ENCODE measurements at regions not wholly inside any gene's neighbourhood (a gene's known extent, or its start where the extent isn't known, plus 50 kb on each side); places are given as distances from the start of the nearest gene placed in this dataset.

GRCh38 chr4:120238277-120238973, 171.8 kb upstream of the MAD2L1 start:
- Histone ChIP-seq H3K36me3 (no peaks in the 10 kb centered on the region), H3K9me3 (no peaks in the 10 kb centered on the region), H3K4me1 (ENCODE audit: insufficient read depth) (no peaks in the 10 kb centered on the region), H3K4me3 (no peak overlapping the region), H3K27me3 (no peaks in the 10 kb centered on the region), H3K27ac (no peak overlapping the region)
- TF ChIP-seq EP300 (IDR thresholded peaks at IDR 0.05), result no peak
- TF ChIP-seq POLR2A (IDR thresholded peaks at IDR 0.05), result no peak
- TF ChIP-seq CTCF (IDR thresholded peaks at IDR 0.05), result no peak
- no peak for DNase-seq
- 86 to 94% (median 93%) methylated on average over 5 of the region's 5 CpGs for WGBS, 3 donors
- intact Hi-C loops (cut with DNase I), result no loop called here

- Histone ChIP-seq H3K4me1 (ENCODE audit: insufficient read depth) (no peaks in the 10 kb centered on the region), H3K27ac (no peak overlapping the region), H3K4me3 (no peak overlapping the region), H3K36me3 (no peaks in the 10 kb centered on the region), H3K9me3 (no peaks in the 10 kb centered on the region), H3K27me3 (no peaks in the 10 kb centered on the region)
- WGBS, 3 donors, result 94 to 95% (median 95%) methylated on average over 5 of the region's 5 CpGs
- TF ChIP-seq POLR2A (IDR thresholded peaks at IDR 0.05), result no peak
- TF ChIP-seq EP300 (IDR thresholded peaks at IDR 0.05), result no peak
- no peak for DNase-seq
- intact Hi-C loops (cut with DNase I), result no loop called here
These were observed 170.2 kb upstream of the MAD2L1 start for GRCh38 chr4:120236873-120237272.

- intact Hi-C loops (cut with DNase I), result no loop called here
- no peaks in the 10 kb centered on the region for H3K36me3 ChIP-seq
- no peak overlapping the region for H3K4me3 ChIP-seq
- H3K27ac ChIP-seq, result no peak overlapping the region
- no peaks in the 10 kb centered on the region for H3K9me3 ChIP-seq
- TF ChIP-seq EP300 (IDR thresholded peaks at IDR 0.05) (no peak), CTCF (IDR thresholded peaks at IDR 0.05) (no peak), POLR2A (IDR thresholded peaks at IDR 0.05) (no peak)
- no peaks in the 10 kb centered on the region for H3K4me1 ChIP-seq (ENCODE audit: insufficient read depth)
- WGBS, 3 donors, result 0 to 11% (median 0%) methylated on average over 1 of the region's 1 CpG
- H3K27me3 ChIP-seq, result no peaks in the 10 kb centered on the region
- DNase-seq, result no peak
These were observed 165.4 kb upstream of the MAD2L1 start for GRCh38 chr4:120232050-120232449.

- Histone ChIP-seq H3K4me1 (ENCODE audit: insufficient read depth) (no peaks in the 10 kb centered on the region), H3K4me3 (no peak overlapping the region), H3K36me3 (no peaks in the 10 kb centered on the region), H3K27ac (no peak overlapping the region), H3K27me3 (no peaks in the 10 kb centered on the region), H3K9me3 (no peaks in the 10 kb centered on the region)
- DNase-seq, result no peak
- WGBS, 3 donors, result 41 to 66% (median 59%) methylated on average over 1 of the region's 1 CpG
- intact Hi-C loops (cut with DNase I), result no loop called here
- TF ChIP-seq CTCF (IDR thresholded peaks at IDR 0.05) (no peak), EP300 (IDR thresholded peaks at IDR 0.05) (no peak), POLR2A (IDR thresholded peaks at IDR 0.05) (no peak)
These were observed 161.4 kb upstream of the MAD2L1 start for GRCh38 chr4:120228086-120228485.

GRCh38 chr4:120227554-120227953, 160.9 kb upstream of the MAD2L1 start:
- Histone ChIP-seq H3K27me3 (no peaks in the 10 kb centered on the region), H3K27ac (no peak overlapping the region), H3K9me3 (no peaks in the 10 kb centered on the region), H3K4me3 (no peak overlapping the region), H3K36me3 (no peaks in the 10 kb centered on the region), H3K4me1 (ENCODE audit: insufficient read depth) (no peaks in the 10 kb centered on the region)
- no peak for TF ChIP-seq CTCF (IDR thresholded peaks at IDR 0.05)
- TF ChIP-seq EP300 (IDR thresholded peaks at IDR 0.05), result no peak
- TF ChIP-seq POLR2A (IDR thresholded peaks at IDR 0.05), result no peak
- intact Hi-C loops (cut with DNase I), result no loop called here
- 52 to 61% (median 57%) methylated on average over 1 of the region's 1 CpG for WGBS, 3 donors
- no peak for DNase-seq

Measured in ovary (tissue), 7 donors.